Natural killer cell (primary cell): ENCODE measurements at regions not wholly inside any gene's neighbourhood (a gene's known extent, or its start where the extent isn't known, plus 50 kb on each side); places are given as distances from the start of the nearest gene placed in this dataset.

Experiments
- ATAC-seq, 3 donors: fragments of 150-1000 bp in 2 of 3; fragments of 200-7000 bp in 1 of 3; cut with Tn5 transposase; 1 replicate in 1 of 3; 2 replicates in 2 of 3; pipeline ENCODE4 v1.10.0; 2021; ENCODE audit warnings: mild to moderate bottlenecking in 2 of 3, moderate library complexity in 2 of 3
- DNase-seq, 2 donors: peaks; one replicate each; pipeline versions ENCODE4 v3.0.0 to v3.0.0-alpha.2; 2013 to 2021; ENCODE audit warnings: mixed read lengths in 1 of 2
- H3K27ac ChIP-seq: one replicate; pipeline ENCODE4 v1.5.1; 2013; ENCODE audit warnings: mild to moderate bottlenecking, low read length
- H3K27me3 ChIP-seq: one replicate; pipeline ENCODE4 v1.6.1; 2013; ENCODE audit warnings: low read length; ENCODE audit not compliant: control insufficient read depth, insufficient read depth
- H3K36me3 ChIP-seq: one replicate; pipeline ENCODE4 v1.6.1; 2013; ENCODE audit warnings: low read length; ENCODE audit not compliant: control insufficient read depth, insufficient read depth
- H3K4me1 ChIP-seq: one replicate; pipeline ENCODE4 v1.6.1; 2013; ENCODE audit warnings: low read length; ENCODE audit not compliant: control insufficient read depth, insufficient read depth
- H3K4me3 ChIP-seq: one replicate; pipeline ENCODE4 v1.5.1; 2013; ENCODE audit warnings: low read length
- H3K9me3 ChIP-seq: one replicate; pipeline ENCODE4 v1.6.1; 2013; ENCODE audit warnings: low read length; ENCODE audit not compliant: control insufficient read depth, insufficient read depth
- H3K27ac Mint-ChIP-seq, 2 donors: one replicate each; pipeline ENCODE4 v1.8.0; 2022; ENCODE audit warnings: mild to moderate bottlenecking in 2 of 2, mixed read lengths in 2 of 2, moderate library complexity in 1 of 2
- H3K27me3 Mint-ChIP-seq, 2 donors: one replicate each; pipeline ENCODE4 v1.8.0; 2022; ENCODE audit warnings: low read depth in 2 of 2, mixed read lengths in 2 of 2
- H3K36me3 Mint-ChIP-seq: one replicate; pipeline ENCODE4 v1.8.0; 2022; ENCODE audit warnings: mixed read lengths
- H3K4me1 Mint-ChIP-seq, 2 donors: one replicate each; pipeline ENCODE4 v1.8.0; 2022; ENCODE audit warnings: mixed read lengths in 2 of 2
- H3K4me3 Mint-ChIP-seq: one replicate; pipeline ENCODE4 v1.8.0; 2022; ENCODE audit warnings: mild to moderate bottlenecking, moderate library complexity, mixed read lengths
- H3K9me3 Mint-ChIP-seq, 2 donors: one replicate each; pipeline ENCODE4 v1.8.0; 2022; ENCODE audit warnings: mixed read lengths in 2 of 2
- CTCF ChIP-seq: fragments of 200-600 bp; IDR thresholded peaks from one replicate; pipeline ENCODE4 v1.8.0; 2022; ENCODE audit warnings: antibody characterized with exemption
- WGBS: methylation state at CpG from one replicate; pipeline ENCODE4 v1.1.7; 2013; ENCODE audit warnings: missing lambda C conversion rate; ENCODE audit not compliant: insufficient coverage; 5-methylcytosine and 5-hydroxymethylcytosine counted together
- intact Hi-C: fragments of 100-400 bp; cut with micrococcal nuclease; formaldehyde crosslinking; loops from one replicate; pipeline ENCODE4 v1.14.2; 2022

- DNase-seq (no peak), ATAC-seq (no peak)
- Mint-ChIP-seq H3K27me3 (no peaks in the 10 kb centered on the region), H3K36me3 (peaks cover 9% of the 10 kb centered on the region), H3K4me3 (no peak overlapping the region), H3K4me1 (no peaks in the 10 kb centered on the region), H3K9me3 (peaks cover 8 to 9% of the 10 kb centered on the region in 2 donors), H3K27ac (no peak overlapping the region)
- Histone ChIP-seq H3K4me3 (no peak overlapping the region), H3K4me1 (no peaks in the 10 kb centered on the region), H3K9me3 (no peaks in the 10 kb centered on the region), H3K27me3 (no peaks in the 10 kb centered on the region), H3K36me3 (no peaks in the 10 kb centered on the region), H3K27ac (no peak overlapping the region)
- 92% methylated on average over 2 of the region's 3 CpGs for WGBS
- TF ChIP-seq CTCF, result no peak
- intact Hi-C loops, result no loop called here
Observed at GRCh38 chr2:194116861-194117260, 1540.2 kb upstream of the SLC39A10 start.

GRCh38 chr2:194105358-194105757 lies 1551.7 kb upstream of the SLC39A10 start:
- no peak overlapping the region for H3K4me3 ChIP-seq
- no peak overlapping the region for H3K27ac Mint-ChIP-seq
- intact Hi-C loops, result no loop called here
- H3K4me1 ChIP-seq, result no peaks in the 10 kb centered on the region
- H3K27ac ChIP-seq, result no peak overlapping the region
- no peaks in the 10 kb centered on the region for H3K36me3 Mint-ChIP-seq
- H3K36me3 ChIP-seq, result no peaks in the 10 kb centered on the region
- H3K27me3 ChIP-seq, result no peaks in the 10 kb centered on the region
- no peak for ATAC-seq
- H3K4me3 Mint-ChIP-seq, result no peak overlapping the region
- 100% methylated on average over 1 of the region's 1 CpG for WGBS
- no peak for DNase-seq
- H3K9me3 ChIP-seq, result no peaks in the 10 kb centered on the region
- peaks cover 0 to 3% of the 10 kb centered on the region in 2 donors for H3K9me3 Mint-ChIP-seq
- no peaks in the 10 kb centered on the region for H3K4me1 Mint-ChIP-seq
- TF ChIP-seq CTCF, result no peak
- no peaks in the 10 kb centered on the region for H3K27me3 Mint-ChIP-seq

- no peak overlapping the region for H3K27ac ChIP-seq
- H3K9me3 Mint-ChIP-seq, result peaks cover 0 to 3% of the 10 kb centered on the region in 2 donors
Observed at GRCh38 chr2:194104687-194105086, 1552.3 kb upstream of the SLC39A10 start.

More at GRCh38 chr2:194104687-194105086, 1552.3 kb upstream of the SLC39A10 start:
- Histone ChIP-seq H3K27me3 (no peaks in the 10 kb centered on the region), H3K4me3 (no peak overlapping the region), H3K4me1 (no peaks in the 10 kb centered on the region), H3K36me3 (no peaks in the 10 kb centered on the region), H3K9me3 (no peaks in the 10 kb centered on the region)
- Mint-ChIP-seq H3K27ac (no peak overlapping the region), H3K4me1 (no peaks in the 10 kb centered on the region), H3K36me3 (no peaks in the 10 kb centered on the region), H3K4me3 (no peak overlapping the region), H3K27me3 (no peaks in the 10 kb centered on the region)
- intact Hi-C loops, result no loop called here
- no peak for DNase-seq
- no peak for ATAC-seq
- no peak for TF ChIP-seq CTCF
